ENCODE measurements at regions not wholly inside any gene's neighbourhood (a gene's known extent, or its start where the extent isn't known, plus 50 kb on each side); places are given as distances from the start of the nearest gene placed in this dataset.
A peak's percentile ranks its signal among the peaks of the same experiment; 100 is the strongest.

DNA sequence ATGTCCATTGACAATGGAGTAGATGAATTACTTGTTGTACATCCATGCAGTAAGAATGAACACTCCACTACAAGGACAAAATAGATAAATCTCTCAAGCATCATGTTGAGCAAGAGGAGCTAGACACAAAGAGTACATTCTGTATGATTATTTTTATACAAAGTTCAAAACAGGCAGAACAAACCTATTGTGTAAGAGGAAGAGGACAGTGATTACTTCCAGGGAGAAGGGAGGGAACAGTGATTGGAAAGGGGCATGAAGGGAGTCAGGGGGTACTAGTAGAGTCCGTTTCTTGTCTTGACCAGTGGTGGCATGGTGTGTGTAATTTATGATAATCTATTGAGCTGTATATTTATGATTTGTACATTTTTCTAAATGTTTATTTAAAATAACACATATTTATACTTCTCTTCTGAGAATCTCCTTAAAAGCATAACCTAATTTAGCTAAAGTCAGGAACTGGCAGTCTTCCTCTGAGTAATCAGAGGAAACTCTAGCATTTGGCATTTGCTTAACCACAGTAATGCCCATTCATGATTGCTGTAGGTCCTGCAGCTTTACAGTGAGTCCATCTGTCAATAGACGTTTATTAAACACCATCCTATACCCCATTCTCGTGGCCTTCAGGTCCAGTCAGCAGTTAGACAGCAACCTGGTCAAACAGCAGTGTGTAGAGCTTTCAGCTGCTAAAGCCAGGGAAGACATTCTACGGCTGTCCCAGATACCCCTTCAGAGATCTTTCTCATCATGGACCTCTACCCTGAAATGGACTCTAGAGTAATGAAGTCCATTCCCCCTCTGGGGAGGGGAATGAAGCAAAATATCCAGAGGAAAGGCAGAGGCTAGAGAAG, 114.1 kb upstream of the GALNT2 start:
- no peak overlapping the region for H3K56ac ChIP-seq (replicated peaks; ENCODE audit: insufficient read length, low read depth, low read length)
- H3K4ac ChIP-seq (replicated peaks; ENCODE audit: insufficient read length, low read depth, low read length): no peak overlapping the region
- no peaks in the 10 kb centered on the region for H3K36me3 ChIP-seq (ENCODE audit: control insufficient read depth in 2 of 4, insufficient read depth in 4 of 4, low read length in 3 of 4)
- no peak overlapping the region for H3K14ac ChIP-seq (ENCODE audit: insufficient read length)
- ChIA-PET POLR2A (ENCODE audit: partially characterized antibody) (no interaction called here), CTCF (ENCODE audit: partially characterized antibody) (interaction anchor here (1.4 kb wide), 1 partner anchor 10 kb away, joined by 3 read pairs; no protein-coding TSS in a partner anchor)
- no peak overlapping the region for H2BK5ac ChIP-seq (ENCODE audit: low read depth, low read length)
- H3K4me3 ChIP-seq (ENCODE audit: extremely low read depth in 1 of 4, insufficient read depth in 2 of 4, low read depth in 3 of 4, low read length in 4 of 4): no peak overlapping the region
- H4K91ac ChIP-seq (replicated peaks; ENCODE audit: insufficient read length, low read length): no peak overlapping the region
- no peaks in the 10 kb centered on the region for H3K4me1 ChIP-seq (replicated peaks in 1 of 4; ENCODE audit: control insufficient read depth in 3 of 4, insufficient read depth in 4 of 4, low read length in 3 of 4)
- H2BK15ac ChIP-seq (ENCODE audit: low read length): no peak overlapping the region
- no peak overlapping the region for H4K8ac ChIP-seq (ENCODE audit: extremely low read depth, insufficient read depth, low read length)
- H3K23ac ChIP-seq (ENCODE audit: insufficient read length): no peak overlapping the region
- H3K9ac ChIP-seq (replicated peaks in 1 of 4; ENCODE audit: extremely low read depth in 1 of 4, low read depth in 3 of 4, low read length in 3 of 4): no peak overlapping the region
- H3K9me3 ChIP-seq (ENCODE audit: insufficient read depth in 2 of 2, low read depth in 1 of 2, low read length in 1 of 2): no peaks in the 10 kb centered on the region
- FAIRE-seq: no peak
- H3K79me1 ChIP-seq (ENCODE audit: low read depth, low read length): no peaks in the 10 kb centered on the region
- H3K23me2 ChIP-seq (ENCODE audit: low read depth, low read length): no peaks in the 10 kb centered on the region; the same call in 1 of the 2 replicates
- no peak overlapping the region for H3K27ac ChIP-seq (ENCODE audit: low read depth, low read length)
- no peak overlapping the region for H4K5ac ChIP-seq (ENCODE audit: insufficient read length, low read depth, low read length)
- no peak overlapping the region for H2AK5ac ChIP-seq (ENCODE audit: low read depth, low read length)
- no peak overlapping the region for H2BK120ac ChIP-seq (replicated peaks; ENCODE audit: low read depth, low read length)
- no peak overlapping the region for H3K4me2 ChIP-seq (ENCODE audit: insufficient read depth in 1 of 2, low read depth in 2 of 2, low read length in 2 of 2)
- no peak for DNase-seq (ENCODE audit: low read depth in 1 of 2, low spot score in 2 of 2)
- H2BK20ac ChIP-seq (ENCODE audit: low read length): no peak overlapping the region
- H3K27me3 ChIP-seq (replicated peaks in 1 of 4; ENCODE audit: control insufficient read depth in 3 of 4, extremely low read depth in 1 of 4, insufficient read depth in 3 of 4, low read length in 3 of 4): no peaks in the 10 kb centered on the region
- peak overlapping the region; percentile 67; the same call in 1 of the 2 replicates for H2AFZ ChIP-seq (ENCODE audit: low read length)
- H4K20me1 ChIP-seq (replicated peaks in 1 of 2; ENCODE audit: control insufficient read depth in 1 of 2, insufficient read depth in 2 of 2, low read length in 2 of 2): no peaks in the 10 kb centered on the region
- H2BK12ac ChIP-seq (ENCODE audit: low read depth, low read length): no peak overlapping the region
- no peaks in the 10 kb centered on the region for H3K79me2 ChIP-seq (ENCODE audit: control insufficient read depth in 1 of 2, insufficient read depth in 2 of 2, low read length in 2 of 2)
- no peak overlapping the region for H3K18ac ChIP-seq (ENCODE audit: extremely low read depth, low read length)
- WGBS, 2 experiments (ENCODE audit: extremely low coverage in 1 of 2, insufficient coverage in 1 of 2, insufficient read length in 1 of 2, insufficient replicate concordance in 2 of 2, low coverage in 1 of 2, low lambda C conversion rate in 2 of 2, missing lambda C conversion rate in 1 of 2): 89% methylated on average over 4 of the region's 4 CpGs; no CpG with 5 or more reads in 1 of the 2 experiments
